G401 (cell line): ENCODE measurements at regions not wholly inside any gene's neighbourhood (a gene's known extent, or its start where the extent isn't known, plus 50 kb on each side); places are given as distances from the start of the nearest gene placed in this dataset.
"Not testable (repeated sequence)": the region's sequence is repeated elsewhere in the genome, so short reads cannot be mapped to it uniquely, and the experiment has no call there.

Experiments
- DNase-seq: peaks from one replicate; pipeline ENCODE4 v3.0.0-alpha.2; 2015; ENCODE audit warnings: low spot score
- in situ Hi-C: cut with HindIII; loops from 2 replicates; pipeline ENCODE4 v1.10.0; 2016; ENCODE audit warnings: low sequenced_read_pairs, mixed read lengths

DNA sequence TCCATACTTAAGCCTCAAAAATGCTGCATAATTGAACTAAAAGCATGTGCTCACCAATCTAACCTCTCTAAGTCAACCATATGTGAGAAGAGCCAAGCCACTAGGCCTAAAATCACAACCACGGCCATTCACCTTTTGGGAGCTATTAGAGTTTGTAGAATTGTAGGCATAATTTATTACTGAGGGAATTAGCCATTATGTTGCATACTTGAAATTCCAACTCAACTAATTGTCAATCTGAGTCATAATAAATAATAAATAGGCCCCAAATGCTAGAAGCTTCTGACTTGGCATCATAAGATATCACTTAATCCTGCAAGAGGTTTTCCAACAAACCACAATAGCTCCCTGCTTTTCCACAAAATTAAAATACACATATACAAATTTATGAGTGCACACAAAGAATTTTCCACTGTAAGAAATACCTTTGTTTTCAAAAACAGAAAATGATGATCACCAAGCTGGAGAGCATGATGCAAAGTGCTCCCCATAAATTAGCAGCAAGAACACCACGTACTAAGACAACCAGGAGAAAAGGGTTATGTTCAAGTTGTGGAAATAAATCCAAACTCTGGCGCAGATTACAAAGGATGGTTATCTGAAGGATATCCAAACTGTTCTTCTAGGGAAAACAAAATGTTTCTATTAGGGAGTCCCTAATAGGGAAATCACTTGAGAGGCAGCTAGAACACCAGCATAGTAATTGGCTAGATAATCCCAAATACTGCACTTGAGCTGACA lies 250.0 kb upstream of the SLC30A5 start:
- no peak for DNase-seq
- in situ Hi-C loops = no loop called here

DNA sequence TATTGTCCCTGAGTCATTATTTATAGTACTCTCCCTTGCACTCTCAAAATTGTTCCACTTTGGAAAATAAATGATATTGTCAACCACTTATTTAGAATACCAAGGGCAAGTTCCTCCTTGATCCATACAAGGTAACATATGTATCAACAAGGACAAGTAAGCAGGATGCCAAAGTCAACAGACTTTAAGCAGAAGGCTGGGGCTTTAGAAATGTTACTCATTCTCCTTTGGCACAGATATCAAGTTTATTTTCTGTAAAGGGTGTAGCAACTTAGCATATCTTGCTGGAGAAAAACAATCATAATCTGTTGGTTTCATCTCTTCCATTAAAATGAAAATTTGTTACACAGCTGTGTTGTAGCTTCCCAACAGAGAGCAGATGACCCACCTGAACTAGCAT lies 248.7 kb upstream of the SLC30A5 start:
- DNase-seq = no peak
- in situ Hi-C loops = no loop called here

DNA sequence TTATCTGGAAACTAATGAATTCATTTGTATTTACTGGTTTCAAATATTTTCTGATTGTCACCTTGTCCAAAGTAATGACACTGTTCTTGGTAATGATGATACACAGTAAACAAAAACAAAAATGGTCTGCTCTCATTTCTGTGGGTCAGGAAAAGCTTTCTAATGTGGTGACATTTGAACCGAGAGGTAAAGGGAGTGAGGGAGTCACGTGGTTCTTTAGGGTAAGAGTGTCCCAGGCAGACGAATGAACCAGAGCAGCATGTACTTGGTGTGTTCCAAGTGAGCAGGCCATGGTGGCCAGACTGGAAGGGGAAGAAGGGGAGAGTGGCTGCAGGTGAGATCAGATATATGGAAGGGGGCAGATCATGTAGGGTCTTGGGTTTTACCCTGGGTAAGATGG lies 247.0 kb upstream of the SLC30A5 start:
- DNase-seq = no peak
- in situ Hi-C loops = no loop called here

DNA sequence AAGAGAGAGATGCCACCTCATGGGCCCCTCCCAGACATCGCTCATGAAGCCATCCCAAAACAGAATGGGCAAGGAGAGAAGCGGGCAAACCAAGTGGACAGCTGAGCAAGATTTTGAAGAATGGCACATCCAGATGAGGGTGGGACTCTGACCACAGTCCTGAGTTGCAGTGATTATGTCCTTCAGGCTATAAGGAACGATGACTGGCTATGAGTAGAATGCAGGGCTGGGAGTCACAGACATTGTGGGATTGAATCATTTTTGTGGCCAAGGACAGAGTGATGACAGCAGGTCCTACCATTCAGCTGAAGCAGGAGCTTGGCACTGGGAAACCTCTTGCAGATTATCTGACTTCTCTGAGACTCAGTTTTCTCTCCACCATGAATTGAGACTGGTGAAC lies 245.7 kb upstream of the SLC30A5 start:
- in situ Hi-C loops = no loop called here
- no peak for DNase-seq

DNA sequence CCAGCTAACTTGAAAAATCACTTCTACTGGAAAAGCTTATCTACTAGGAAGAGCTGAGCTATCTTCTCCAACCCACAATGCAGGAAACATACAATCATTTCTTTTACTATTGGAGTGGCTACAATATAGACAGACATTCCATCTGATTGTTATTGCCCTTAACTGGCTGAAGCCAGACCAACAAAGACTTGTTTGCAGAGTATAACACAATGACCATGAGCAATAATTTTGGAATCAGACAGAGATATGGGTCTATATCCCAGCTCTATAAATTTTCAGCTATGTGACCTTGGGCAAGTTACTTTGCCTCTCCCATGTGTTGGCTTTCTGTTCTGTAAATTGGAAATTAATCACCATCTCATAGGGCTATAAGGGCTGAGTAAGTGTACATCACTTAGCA lies 244.7 kb upstream of the SLC30A5 start:
- in situ Hi-C loops = no loop called here
- DNase-seq = no peak

DNA sequence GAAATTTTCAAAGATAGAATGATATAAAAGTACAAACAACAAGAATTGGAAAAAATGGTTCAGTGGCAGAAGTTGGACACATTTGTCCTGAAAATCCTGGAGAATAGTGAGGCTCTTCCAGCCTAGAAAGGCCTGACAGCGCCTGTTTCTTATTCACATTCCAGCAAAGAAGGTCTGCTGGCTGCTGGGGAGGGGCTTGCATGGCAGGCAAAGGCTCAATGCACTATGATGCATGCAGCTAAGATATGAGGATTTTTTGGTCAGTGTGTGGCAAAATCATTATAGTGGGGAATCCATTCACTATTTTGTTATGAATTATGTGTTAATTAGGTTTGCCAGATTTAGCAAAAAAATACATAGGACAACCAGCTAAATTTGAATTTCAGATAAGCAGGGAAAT lies 243.9 kb upstream of the SLC30A5 start:
- in situ Hi-C loops = no loop called here
- DNase-seq = no peak

DNA sequence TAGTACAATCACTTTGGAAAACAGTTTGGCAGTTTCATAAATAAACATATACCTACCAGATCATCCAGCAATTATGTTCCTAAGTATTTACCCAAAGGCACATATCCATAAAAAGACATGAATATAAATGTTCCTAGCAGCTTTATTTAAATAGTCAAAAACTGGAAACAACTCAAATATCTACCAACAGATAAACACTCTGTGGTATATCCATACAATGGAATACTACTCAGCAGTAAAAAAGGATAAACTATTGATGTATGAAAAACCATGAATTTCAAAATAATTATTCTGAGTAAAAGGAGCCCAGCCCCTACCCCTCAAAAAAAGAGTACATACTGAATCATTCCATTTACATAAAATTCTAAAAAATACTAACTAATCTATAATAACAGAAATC lies 232.7 kb upstream of the SLC30A5 start:
- no peak for DNase-seq
- in situ Hi-C loops = no loop called here

GRCh38 chr5:68862560-68862959 lies 231.3 kb upstream of the SLC30A5 start:
- in situ Hi-C loops = no loop called here
- no peak for DNase-seq

DNA sequence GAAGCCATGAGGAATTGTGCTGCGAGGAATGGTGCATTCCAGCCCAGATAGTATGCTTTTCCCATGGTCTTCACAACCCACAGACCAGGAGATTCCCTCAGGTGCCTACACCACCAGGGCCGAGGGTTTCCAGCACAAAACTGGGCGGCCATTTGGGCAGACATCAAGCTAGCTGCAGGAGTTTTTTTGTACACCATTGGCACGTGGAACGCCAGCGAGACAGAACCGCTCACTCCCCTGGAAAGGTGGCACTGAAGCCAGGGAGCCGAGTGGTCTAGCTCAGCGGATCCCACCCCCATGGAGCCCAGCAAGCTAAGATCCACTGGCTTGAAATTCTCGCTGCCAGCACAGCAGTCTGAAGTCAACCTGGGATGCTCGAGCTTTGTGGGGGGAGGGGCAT lies 228.6 kb upstream of the SLC30A5 start:
- DNase-seq, in situ Hi-C loops: not testable (repeated sequence)

GRCh38 chr5:68872088-68872839 lies 221.6 kb upstream of the SLC30A5 start:
- DNase-seq = no peak
- in situ Hi-C loops = no loop called here

- in situ Hi-C loops = no loop called here
- DNase-seq = no peak
These were observed 220.6 kb upstream of the SLC30A5 start for GRCh38 chr5:68873198-68873597.

DNA sequence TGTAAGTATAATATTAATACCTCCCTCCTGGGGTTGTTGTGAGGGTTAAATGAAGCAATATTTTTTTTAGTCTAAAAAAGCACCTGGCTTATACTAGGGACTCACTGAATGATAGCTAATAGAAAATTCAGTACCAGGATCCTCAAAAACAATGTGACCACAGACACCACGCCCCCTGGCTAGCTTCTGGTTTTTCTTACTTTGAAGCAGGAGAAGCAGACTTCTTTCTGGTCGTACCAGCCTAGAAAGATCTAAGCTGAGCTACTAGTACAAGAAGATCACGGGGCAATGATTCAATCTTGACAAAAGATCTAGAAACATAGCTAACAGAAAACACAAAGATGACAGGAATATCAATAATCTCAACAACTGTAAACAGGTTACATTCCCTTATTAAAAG lies 218.5 kb upstream of the SLC30A5 start:
- DNase-seq = no peak

DNA sequence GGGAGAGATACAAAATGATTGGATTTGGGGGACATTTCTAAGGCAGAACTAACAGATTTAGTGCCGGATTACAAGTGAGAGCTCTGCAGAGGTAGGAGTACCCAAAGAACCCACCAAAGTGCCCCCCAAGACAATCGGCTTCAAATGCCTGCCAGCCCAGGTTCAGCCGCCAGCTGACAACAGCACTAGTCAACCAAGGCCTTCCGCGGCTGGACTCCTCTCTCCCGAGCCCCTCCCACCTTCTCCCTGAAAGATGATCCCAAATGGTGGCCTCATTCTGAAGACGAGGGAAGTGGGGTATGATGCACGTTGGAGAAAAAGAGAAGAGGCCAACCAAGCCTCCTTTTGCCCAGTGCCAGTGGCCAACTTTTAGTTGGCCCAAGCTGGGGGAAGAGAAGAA lies 210.4 kb upstream of the SLC30A5 start:
- in situ Hi-C loops = no loop called here
- DNase-seq = no peak

More for the DNA sequence above, 218.5 kb upstream of the SLC30A5 start:
- in situ Hi-C loops = no loop called here

GRCh38 chr5:68884144-68884754 lies 209.6 kb upstream of the SLC30A5 start:
- in situ Hi-C loops = no loop called here

DNA sequence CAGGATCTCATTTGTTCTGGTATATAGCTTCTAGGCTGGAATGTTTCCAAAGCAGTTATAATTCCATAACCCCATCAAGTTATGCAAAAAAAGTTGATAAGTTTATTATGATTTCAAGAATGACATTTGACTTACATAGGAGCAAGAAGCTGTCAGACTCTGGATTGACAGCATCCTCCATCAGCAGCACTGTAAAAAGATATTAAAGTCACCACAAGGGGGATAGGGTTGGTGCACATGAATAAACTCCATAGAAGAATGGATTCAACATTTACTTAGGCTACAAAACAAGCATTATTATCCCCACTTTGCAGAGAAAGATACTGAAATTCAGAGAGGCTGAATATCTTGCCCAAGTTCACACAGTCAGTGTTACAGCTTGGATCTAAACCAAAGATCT lies 208.9 kb upstream of the SLC30A5 start:
- DNase-seq = no peak
- in situ Hi-C loops = no loop called here

More at GRCh38 chr5:68884144-68884754, 209.6 kb upstream of the SLC30A5 start:
- DNase-seq = no peak

DNA sequence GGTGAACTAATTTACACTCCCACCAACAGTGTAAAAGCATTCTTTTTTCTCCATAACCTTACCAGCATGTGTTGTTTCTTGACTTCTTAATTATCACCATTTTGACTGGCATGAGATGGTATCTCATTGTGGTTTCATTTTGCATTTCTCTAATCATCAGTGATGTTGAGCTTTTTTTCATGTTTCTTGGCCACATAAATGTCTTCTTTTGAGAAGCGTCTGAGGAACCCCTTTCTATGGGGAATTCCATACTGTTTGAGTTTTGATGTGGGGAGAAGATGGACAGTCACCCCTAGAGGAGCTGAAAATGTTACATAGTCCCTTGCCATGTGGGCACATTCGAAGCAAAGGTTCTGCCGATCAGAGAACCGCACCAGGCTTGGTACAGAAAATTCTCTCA lies 207.0 kb upstream of the SLC30A5 start:
- DNase-seq = no peak
- in situ Hi-C loops = no loop called here

DNA sequence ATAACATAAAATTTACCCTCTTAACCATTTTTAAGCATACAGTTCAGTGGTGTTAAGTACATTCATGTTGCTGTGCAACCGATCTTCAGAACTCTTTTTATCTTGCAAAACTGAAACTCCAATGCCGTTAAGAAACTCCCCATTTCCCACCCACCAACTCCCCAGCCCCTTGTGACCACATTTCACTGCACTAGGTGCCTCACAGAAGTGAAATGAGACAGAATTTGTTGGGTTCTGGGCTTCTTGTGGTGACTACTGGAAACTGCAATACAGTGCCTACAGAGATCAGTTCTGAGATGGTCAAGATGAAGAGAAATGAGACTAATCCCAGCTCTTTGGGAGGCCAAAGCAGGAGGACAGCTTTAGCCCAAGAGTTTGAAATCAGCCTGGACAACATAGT lies 202.1 kb upstream of the SLC30A5 start:
- in situ Hi-C loops = no loop called here
- DNase-seq = no peak

DNA sequence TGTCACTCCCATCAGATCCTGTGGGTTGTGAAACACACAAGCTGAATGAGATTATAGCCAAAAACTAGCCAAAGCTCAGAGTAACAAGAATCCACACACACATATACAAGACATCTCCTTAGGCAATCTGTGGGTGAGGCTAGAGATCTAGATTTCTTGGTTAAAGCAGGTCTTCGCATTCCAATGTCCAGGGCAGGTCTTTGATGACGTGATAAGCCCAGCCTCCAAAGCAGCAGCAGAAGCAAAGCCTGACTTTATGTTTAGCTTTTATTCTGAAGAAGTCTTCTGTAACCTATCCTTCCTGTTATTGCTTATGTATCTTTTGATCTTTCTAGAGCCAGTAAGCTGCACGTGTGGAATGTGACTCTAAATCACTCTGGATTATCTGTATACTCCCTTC lies 199.1 kb upstream of the SLC30A5 start:
- in situ Hi-C loops = no loop called here

GRCh38 chr5:68898951-68899471 lies 194.8 kb upstream of the SLC30A5 start:
- in situ Hi-C loops = no loop called here
- no peak for DNase-seq

More for the DNA sequence above, 199.1 kb upstream of the SLC30A5 start:
- DNase-seq = no peak
